ENCODE measurements at regions not wholly inside any gene's neighbourhood (a gene's known extent, or its start where the extent isn't known, plus 50 kb on each side); places are given as distances from the start of the nearest gene placed in this dataset.

- no peak for TF ChIP-seq CTCF (IDR thresholded peaks at IDR 0.05)
- Histone ChIP-seq H3K36me3 (no peaks in the 10 kb centered on the region), H3K9me3 (no peaks in the 10 kb centered on the region), H3K4me3 (no peak overlapping the region), H3K27me3 (replicated peaks; ENCODE audit: insufficient read depth) (no peaks in the 10 kb centered on the region), H3K27ac (no peak overlapping the region), H3K4me1 (ENCODE audit: control insufficient read depth in 1 of 2, low read depth in 2 of 2) (no peaks in the 10 kb centered on the region)
- DNase-seq (ENCODE audit: low spot score) (no peak), ATAC-seq (ENCODE audit: insufficient number of reproducible peaks, low FRiP score, low read depth) (no peak)
These were observed 124.6 kb downstream of the ZC3H11B start for GRCh38 chr1:219488275-219488674.

- DNase-seq (ENCODE audit: low spot score) (no peak), ATAC-seq (ENCODE audit: insufficient number of reproducible peaks, low FRiP score, low read depth) (no peak)
- H3K36me3 ChIP-seq = no peaks in the 10 kb centered on the region
- no peak overlapping the region for H3K4me3 ChIP-seq
- no peak overlapping the region for H3K27ac ChIP-seq
- no peaks in the 10 kb centered on the region for H3K27me3 ChIP-seq (replicated peaks; ENCODE audit: insufficient read depth)
- no peaks in the 10 kb centered on the region for H3K9me3 ChIP-seq
- no peaks in the 10 kb centered on the region for H3K4me1 ChIP-seq (ENCODE audit: control insufficient read depth in 1 of 2, low read depth in 2 of 2)
- TF ChIP-seq CTCF (IDR thresholded peaks at IDR 0.05) = no peak
These were observed 129.4 kb downstream of the ZC3H11B start for GRCh38 chr1:219483530-219483929.

GRCh38 chr1:219480011-219480410 is 132.9 kb downstream of the ZC3H11B start:
- Histone ChIP-seq H3K4me3 (no peak overlapping the region), H3K27me3 (replicated peaks; ENCODE audit: insufficient read depth) (no peaks in the 10 kb centered on the region), H3K36me3 (no peaks in the 10 kb centered on the region), H3K9me3 (no peaks in the 10 kb centered on the region), H3K4me1 (ENCODE audit: control insufficient read depth in 1 of 2, low read depth in 2 of 2) (no peaks in the 10 kb centered on the region), H3K27ac (no peak overlapping the region)
- ATAC-seq (ENCODE audit: insufficient number of reproducible peaks, low FRiP score, low read depth) = no peak
- DNase-seq (ENCODE audit: low spot score) = no peak
- no peak for TF ChIP-seq CTCF (IDR thresholded peaks at IDR 0.05)

- H3K27ac ChIP-seq = no peak overlapping the region
- no peaks in the 10 kb centered on the region for H3K9me3 ChIP-seq
- no peak overlapping the region for H3K4me3 ChIP-seq
- DNase-seq (ENCODE audit: low spot score) (no peak), ATAC-seq (ENCODE audit: insufficient number of reproducible peaks, low FRiP score, low read depth) (no peak)
- TF ChIP-seq CTCF (IDR thresholded peaks at IDR 0.05) = no peak
- no peaks in the 10 kb centered on the region for H3K4me1 ChIP-seq (ENCODE audit: control insufficient read depth in 1 of 2, low read depth in 2 of 2)
- no peaks in the 10 kb centered on the region for H3K36me3 ChIP-seq
- H3K27me3 ChIP-seq (replicated peaks; ENCODE audit: insufficient read depth) = no peaks in the 10 kb centered on the region
These were observed 134.1 kb downstream of the ZC3H11B start for GRCh38 chr1:219478811-219479210.

GRCh38 chr1:219477861-219478260 is 135.0 kb downstream of the ZC3H11B start:
- no peak for DNase-seq (ENCODE audit: low spot score)
- H3K4me1 ChIP-seq (ENCODE audit: control insufficient read depth in 1 of 2, low read depth in 2 of 2) = no peaks in the 10 kb centered on the region
- no peaks in the 10 kb centered on the region for H3K36me3 ChIP-seq
- no peak overlapping the region for H3K4me3 ChIP-seq
- TF ChIP-seq CTCF (IDR thresholded peaks at IDR 0.05) = no peak
- no peak for ATAC-seq (ENCODE audit: insufficient number of reproducible peaks, low FRiP score, low read depth)
- no peaks in the 10 kb centered on the region for H3K9me3 ChIP-seq
- no peaks in the 10 kb centered on the region for H3K27me3 ChIP-seq (replicated peaks; ENCODE audit: insufficient read depth)
- H3K27ac ChIP-seq = no peak overlapping the region

Data from thoracic aorta (tissue), 2 donors.